Activated naive CD4-positive, alpha-beta T cell treated with anti-CD3 and anti-CD28 coated beads, Interleukin-2, amount 50 U/mL, for 24 hours (primary cell): ENCODE measurements at regions not wholly inside any gene's neighbourhood (a gene's known extent, or its start where the extent isn't known, plus 50 kb on each side); places are given as distances from the start of the nearest gene placed in this dataset.
A peak's percentile ranks its signal among the peaks of the same experiment; 100 is the strongest.

Experiments
- H3K27ac Mint-ChIP-seq: one replicate; pipeline ENCODE4 v1.8.0; 2021; ENCODE audit warnings: mild to moderate bottlenecking, mixed read lengths
- H3K27me3 Mint-ChIP-seq: one replicate; pipeline ENCODE4 v1.8.0; 2021; ENCODE audit warnings: mixed read lengths
- H3K36me3 Mint-ChIP-seq: one replicate; pipeline ENCODE4 v1.8.0; 2021; ENCODE audit warnings: mixed read lengths
- H3K4me1 Mint-ChIP-seq: one replicate; pipeline ENCODE4 v1.8.0; 2021; ENCODE audit warnings: mixed read lengths
- H3K4me3 Mint-ChIP-seq: one replicate; pipeline ENCODE4 v1.8.0; 2021; ENCODE audit warnings: mild to moderate bottlenecking, mixed read lengths
- H3K9me3 Mint-ChIP-seq: one replicate; pipeline ENCODE4 v1.8.0; 2021; ENCODE audit warnings: mixed read lengths

DNA sequence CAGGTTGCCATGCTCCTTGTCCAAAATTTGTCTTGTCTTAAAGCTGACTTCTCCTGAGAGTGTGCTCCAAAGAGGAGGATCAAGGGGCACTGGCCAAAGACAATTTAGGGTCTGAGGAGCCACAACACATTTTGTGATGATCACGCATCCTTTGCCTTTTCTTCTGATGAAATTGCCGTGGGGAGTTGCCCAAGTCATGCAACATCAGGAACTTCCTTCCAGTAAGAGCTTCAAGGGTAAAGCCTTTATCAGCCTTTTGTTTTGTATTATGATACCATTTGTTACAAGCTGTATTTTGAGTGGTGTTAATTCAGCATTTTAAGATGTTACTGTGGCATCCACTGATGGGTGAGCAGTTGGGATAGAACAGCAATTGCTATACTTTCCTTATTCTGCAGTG lies 131.2 kb upstream of the MKI67 start:
- H3K36me3 Mint-ChIP-seq: no peaks in the 10 kb centered on the region
- H3K9me3 Mint-ChIP-seq: no peaks in the 10 kb centered on the region
- no peak overlapping the region for H3K4me3 Mint-ChIP-seq
- H3K27ac Mint-ChIP-seq: no peak overlapping the region
- H3K27me3 Mint-ChIP-seq: peaks cover 12% of the 10 kb centered on the region
- no peaks in the 10 kb centered on the region for H3K4me1 Mint-ChIP-seq

DNA sequence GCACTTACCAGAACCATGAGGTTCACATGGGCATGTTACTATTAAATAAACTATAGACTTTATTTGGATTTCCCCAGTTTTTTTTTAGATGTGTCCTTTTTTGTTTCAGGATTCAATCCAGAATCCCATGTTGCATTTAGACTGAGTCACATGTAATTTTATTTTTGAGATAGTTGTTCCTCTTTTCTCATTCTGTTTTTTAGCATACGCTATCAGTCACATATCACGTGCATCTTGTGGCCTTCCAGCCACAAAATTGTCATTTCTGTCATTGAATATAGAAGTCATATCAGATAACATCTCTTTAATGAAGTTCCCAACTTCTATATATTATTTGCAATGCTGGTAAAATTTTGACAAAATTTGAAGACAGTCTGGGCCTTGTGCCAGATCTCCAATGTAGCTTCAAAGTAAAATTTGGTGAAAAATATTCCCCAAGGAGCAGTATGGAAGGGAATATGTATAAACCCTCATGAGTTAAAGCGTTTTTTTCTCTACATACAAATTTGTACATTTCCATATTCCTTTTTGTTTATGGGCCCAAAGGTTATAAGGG lies 132.3 kb upstream of the MKI67 start:
- peaks cover 14% of the 10 kb centered on the region for H3K27me3 Mint-ChIP-seq
- no peak overlapping the region for H3K27ac Mint-ChIP-seq
- no peaks in the 10 kb centered on the region for H3K9me3 Mint-ChIP-seq
- H3K4me3 Mint-ChIP-seq: no peak overlapping the region
- no peaks in the 10 kb centered on the region for H3K36me3 Mint-ChIP-seq
- no peaks in the 10 kb centered on the region for H3K4me1 Mint-ChIP-seq

DNA sequence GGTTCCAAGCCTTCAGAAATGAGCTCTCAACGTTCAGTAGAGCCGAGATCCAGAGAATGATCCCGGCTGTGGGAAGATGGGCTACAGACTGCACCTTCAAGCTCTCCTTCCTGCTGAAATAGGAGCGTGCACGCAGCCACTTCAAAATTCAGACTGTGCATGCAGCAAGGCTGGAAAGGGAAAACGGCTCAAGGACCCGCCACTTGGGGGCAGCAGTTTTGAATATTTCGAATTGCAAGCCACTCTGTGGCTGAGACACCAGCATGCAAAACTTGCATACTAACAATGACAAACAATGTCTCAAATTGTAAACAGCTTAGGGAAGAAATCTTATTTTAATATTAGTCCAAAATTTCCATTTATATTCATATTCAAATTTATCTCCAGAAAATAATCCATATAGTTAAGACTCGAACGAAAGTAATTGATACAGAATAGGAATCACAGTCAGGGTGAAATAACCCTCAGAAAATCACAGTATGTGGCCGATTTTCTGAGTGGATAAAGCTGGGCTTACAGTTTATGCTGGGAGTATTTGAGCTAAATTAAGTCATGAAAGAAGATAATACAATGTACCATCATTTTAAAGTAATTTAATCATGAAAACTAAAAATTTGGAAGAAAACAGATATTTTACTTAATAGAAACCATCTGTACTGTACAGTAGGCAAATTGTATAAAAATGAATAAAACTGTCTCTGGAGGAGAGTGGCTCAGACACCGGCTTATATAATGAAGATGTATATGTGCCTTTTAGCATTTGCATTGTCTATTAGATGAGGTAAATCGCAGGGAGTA lies 137.9 kb upstream of the MKI67 start:
- Mint-ChIP-seq H3K9me3 (no peaks in the 10 kb centered on the region), H3K4me1 (peaks cover 3% of the 10 kb centered on the region), H3K36me3 (no peaks in the 10 kb centered on the region), H3K27ac (no peak overlapping the region), H3K27me3 (peaks cover 29% of the 10 kb centered on the region), H3K4me3 (no peak overlapping the region)

DNA sequence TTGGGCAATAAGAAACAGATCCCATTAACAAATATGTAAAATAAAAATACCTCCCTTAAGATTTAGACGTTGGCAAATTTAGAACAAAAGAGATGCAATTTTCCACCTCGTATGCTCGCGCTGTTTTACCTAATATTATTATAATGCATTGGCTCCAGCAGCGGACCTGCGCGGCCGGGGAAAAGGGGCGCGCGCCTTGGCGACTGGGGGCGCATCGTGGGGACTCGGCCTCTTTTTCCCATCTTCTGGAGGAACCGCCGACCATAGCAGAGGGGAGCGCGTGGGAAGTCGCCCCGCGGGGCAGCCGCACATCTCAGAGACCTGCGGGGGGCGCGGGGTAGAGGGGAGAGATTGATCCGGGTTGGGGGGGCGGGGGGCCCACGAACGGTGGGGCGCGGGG lies 139.4 kb upstream of the MKI67 start:
- Mint-ChIP-seq H3K4me3 (no peak overlapping the region), H3K36me3 (no peaks in the 10 kb centered on the region), H3K27me3 (peaks cover 33% of the 10 kb centered on the region), H3K27ac (no peak overlapping the region), H3K4me1 (peaks cover 3% of the 10 kb centered on the region), H3K9me3 (no peaks in the 10 kb centered on the region)

DNA sequence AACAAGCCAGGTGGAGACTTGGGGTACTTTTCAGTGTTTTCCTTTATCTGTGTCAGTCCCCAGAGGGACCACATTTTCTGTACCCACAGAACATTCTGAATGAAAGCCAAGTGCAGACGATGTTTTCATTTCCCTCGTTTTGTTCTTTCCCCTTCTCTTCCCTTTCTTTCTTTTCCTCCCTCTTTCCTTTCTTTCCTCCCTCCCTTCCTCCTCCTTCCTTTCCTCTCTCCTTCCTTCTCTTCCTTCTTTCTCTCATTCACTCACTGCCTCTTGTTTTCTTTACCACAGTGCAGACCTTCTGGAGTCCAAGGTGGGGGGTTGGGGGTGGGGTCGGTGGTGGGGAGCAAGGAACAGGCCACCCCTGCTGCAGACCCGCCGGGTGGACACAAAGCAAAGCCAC lies 141.4 kb upstream of the MKI67 start:
- no peak overlapping the region for H3K27ac Mint-ChIP-seq
- H3K36me3 Mint-ChIP-seq: no peaks in the 10 kb centered on the region

DNA sequence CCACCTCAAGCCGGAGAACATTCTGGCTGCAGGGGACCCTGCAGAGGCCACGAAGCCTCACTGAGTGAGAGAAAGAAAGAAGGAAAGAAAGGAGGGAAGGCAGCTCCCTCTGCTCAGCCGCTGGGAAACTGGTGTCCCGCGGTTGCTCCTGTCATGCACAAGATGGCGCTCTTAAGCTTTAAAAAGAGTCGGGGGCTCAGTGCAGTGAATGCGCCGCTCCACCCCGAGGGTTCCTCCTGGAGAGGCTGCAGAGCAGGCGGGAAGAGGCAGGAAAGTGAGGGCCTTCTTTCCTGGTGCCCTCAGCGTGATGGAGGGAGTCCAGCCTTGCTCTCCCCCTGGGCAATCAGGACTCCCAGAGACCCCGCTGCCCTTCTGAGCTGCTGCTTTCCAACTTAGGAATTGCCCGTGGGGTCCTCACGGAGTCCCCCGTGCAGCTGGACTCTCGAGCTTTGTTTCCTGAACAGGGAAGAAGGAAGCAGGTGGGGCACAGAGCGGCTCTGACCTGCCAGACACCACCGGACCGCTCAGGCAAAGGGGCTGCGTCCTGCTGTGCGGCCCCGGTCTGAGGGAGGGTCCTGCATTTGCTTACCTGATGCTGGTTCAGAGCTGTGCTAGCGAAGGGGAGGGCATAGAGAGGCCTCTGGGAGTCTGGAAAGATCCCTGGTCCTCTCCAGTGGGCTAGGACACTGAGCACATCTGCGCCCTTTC lies 141.9 kb upstream of the MKI67 start:
- no peaks in the 10 kb centered on the region for H3K9me3 Mint-ChIP-seq
- H3K4me1 Mint-ChIP-seq: peaks cover 3% of the 10 kb centered on the region
- H3K27ac Mint-ChIP-seq: no peak overlapping the region
- H3K27me3 Mint-ChIP-seq: peaks cover 37% of the 10 kb centered on the region
- no peak overlapping the region for H3K4me3 Mint-ChIP-seq
- no peaks in the 10 kb centered on the region for H3K36me3 Mint-ChIP-seq

More for the DNA sequence above, 141.4 kb upstream of the MKI67 start:
- Mint-ChIP-seq H3K27me3 (peaks cover 35% of the 10 kb centered on the region), H3K4me1 (peaks cover 3% of the 10 kb centered on the region), H3K9me3 (no peaks in the 10 kb centered on the region), H3K4me3 (no peak overlapping the region)

DNA sequence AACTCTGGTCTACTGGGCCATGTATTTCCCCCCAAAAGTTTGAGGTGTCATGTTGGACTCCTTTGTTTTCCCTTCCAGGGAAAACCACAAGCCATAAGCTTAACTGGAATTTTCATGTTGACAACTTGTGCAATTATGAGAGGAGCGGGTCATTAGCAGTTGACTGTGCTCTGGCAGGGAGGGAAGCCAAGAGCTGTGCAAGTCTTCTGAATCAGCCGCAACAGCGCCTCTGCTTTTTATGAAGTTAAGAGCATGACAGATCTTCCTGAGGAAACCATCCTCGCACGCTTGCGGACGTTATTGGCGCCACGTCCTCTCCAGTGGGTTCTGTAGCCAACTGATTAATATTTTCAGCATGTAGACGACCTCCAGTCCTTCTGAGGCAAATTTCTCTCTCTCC lies 148.7 kb upstream of the MKI67 start:
- peak overlapping the region; percentile 19 for H3K4me3 Mint-ChIP-seq
- no peaks in the 10 kb centered on the region for H3K36me3 Mint-ChIP-seq
- no peak overlapping the region for H3K27ac Mint-ChIP-seq
- H3K27me3 Mint-ChIP-seq: peaks cover 38% of the 10 kb centered on the region
- no peaks in the 10 kb centered on the region for H3K9me3 Mint-ChIP-seq
- H3K4me1 Mint-ChIP-seq: peaks cover 12% of the 10 kb centered on the region

DNA sequence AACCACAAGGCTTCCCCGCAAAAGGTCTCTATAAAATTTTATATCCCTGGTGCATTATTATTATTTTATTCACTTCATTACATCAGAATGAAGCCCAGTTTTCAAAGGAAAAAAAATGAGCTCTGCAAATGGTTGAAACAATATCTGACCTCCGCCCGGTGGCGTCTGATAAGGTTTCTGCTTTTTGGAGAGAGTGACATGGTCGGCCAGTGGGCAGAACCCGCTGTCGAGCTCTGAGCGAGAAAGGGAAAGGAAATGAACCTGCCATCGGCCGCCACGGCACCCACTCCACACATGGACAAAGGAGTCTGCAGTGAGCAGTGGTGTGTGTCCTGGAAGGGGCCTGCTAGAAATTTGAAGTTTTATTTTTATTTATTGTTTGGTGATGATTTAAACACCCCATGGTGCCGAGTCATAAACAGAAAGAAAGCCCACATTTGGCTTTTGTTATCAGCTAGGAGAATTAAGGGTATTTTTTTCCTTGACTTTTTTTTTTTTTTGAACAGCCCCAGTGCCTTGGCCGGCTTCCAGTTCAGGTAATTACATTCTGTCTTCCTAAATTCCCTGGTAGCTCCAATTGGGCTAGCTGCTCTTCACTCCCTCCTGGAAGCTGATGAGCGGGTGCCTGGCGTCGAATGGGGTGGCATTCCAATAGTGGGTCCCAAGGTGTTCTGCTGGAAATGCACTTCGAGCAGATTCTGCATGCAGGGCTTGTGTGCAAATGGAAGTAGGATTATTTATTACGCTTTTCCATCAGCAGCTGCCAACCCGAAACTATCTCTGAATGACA lies 149.4 kb upstream of the MKI67 start:
- Mint-ChIP-seq H3K4me3 (peak overlapping the region; percentile 19), H3K4me1 (peaks cover 12% of the 10 kb centered on the region), H3K27me3 (peaks cover 37% of the 10 kb centered on the region)

DNA sequence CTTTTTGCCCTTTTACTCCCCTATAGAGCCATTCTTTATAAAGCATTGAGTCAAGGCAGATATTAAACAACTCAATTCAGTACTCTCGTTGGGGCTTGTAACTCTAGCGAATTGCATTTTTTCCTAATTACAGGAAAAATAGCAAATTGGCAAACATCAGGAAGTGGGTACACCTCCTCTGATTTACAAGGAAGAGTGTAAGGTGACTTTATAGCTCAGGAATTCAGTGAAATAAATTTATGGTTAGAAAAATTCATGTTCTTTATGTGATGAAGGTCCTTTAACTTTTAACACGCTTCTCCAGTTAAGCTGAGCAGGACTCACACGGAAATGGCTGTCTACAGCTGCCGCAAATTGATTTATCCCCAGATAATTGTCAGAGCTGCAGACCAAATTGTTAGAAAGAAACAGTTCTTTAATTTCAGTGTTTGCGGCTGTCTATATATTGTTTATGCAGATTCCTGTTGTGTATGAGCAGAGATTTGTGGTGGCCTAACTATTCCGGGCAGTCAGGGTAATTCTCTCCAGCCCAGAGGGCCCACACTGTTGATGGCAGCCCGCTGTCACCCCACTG lies 151.1 kb upstream of the MKI67 start:
- Mint-ChIP-seq H3K27me3 (peaks cover 31% of the 10 kb centered on the region), H3K4me1 (peaks cover 12% of the 10 kb centered on the region), H3K36me3 (no peaks in the 10 kb centered on the region), H3K9me3 (no peaks in the 10 kb centered on the region), H3K27ac (no peak overlapping the region), H3K4me3 (no peak overlapping the region)

More for the DNA sequence above, 149.4 kb upstream of the MKI67 start:
- H3K27ac Mint-ChIP-seq: no peak overlapping the region
- no peaks in the 10 kb centered on the region for H3K9me3 Mint-ChIP-seq
- no peaks in the 10 kb centered on the region for H3K36me3 Mint-ChIP-seq

DNA sequence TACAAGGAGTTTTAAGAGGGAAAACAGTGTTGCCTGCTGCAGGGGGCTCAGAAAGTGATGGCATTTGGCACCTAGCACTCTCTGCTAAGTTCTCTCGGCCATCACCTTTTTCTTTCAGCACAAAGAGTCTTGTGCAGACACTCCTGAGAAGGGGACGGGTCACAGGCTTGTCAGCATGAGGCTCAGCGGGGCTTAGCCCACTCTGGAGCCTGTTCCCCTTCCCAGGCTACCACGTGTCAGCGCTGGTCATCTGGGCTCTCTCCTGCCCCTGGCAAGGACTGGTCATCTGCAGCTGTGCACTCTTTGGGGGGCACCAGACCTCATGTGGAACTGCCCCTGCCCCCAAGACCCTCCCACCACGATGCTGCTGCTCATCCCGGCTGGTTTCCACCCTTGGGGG lies 152.1 kb upstream of the MKI67 start:
- Mint-ChIP-seq H3K27me3 (peaks cover 28% of the 10 kb centered on the region), H3K9me3 (no peaks in the 10 kb centered on the region), H3K4me3 (no peak overlapping the region), H3K27ac (no peak overlapping the region), H3K4me1 (peaks cover 12% of the 10 kb centered on the region), H3K36me3 (no peaks in the 10 kb centered on the region)

DNA sequence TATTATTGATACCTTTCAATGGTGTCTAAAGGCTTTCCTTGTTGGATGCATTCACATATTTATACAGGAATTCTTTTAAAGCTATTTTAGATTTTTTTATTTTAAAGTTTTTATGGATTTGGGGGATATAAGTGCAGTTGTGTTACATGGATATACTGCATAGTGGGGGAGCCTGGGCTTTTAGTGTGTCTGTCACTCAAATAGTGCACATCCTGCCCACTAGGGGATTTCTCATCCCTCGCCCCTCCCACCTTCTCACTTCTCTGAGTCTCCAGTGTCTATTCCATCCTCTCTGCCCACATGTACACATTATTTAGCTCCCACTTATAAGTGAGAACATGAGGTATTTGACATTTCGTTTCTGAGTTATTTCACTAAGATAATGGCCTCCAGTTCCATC lies 154.0 kb upstream of the MKI67 start:
- no peaks in the 10 kb centered on the region for H3K36me3 Mint-ChIP-seq
- H3K27me3 Mint-ChIP-seq: peaks cover 21% of the 10 kb centered on the region
- H3K9me3 Mint-ChIP-seq: no peaks in the 10 kb centered on the region
- peaks cover 4% of the 10 kb centered on the region for H3K4me1 Mint-ChIP-seq
- H3K27ac Mint-ChIP-seq: no peak overlapping the region
- H3K4me3 Mint-ChIP-seq: no peak overlapping the region

DNA sequence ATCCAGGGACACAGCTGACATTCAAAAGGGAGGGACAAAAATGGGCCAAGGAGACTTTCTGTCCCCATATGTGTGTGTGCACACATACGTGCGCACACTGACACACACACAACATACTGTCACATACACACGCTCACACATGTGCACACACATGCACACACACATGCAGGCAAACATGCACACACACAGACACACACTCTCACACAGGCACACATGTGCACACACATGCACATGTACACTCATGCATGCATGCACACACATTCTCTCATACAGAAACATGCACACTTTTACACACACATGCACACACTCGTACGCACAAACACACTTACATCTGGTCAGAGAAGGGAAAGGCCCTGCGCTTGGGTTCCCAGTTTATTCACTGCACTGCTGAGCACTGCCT lies 155.1 kb upstream of the MKI67 start:
- H3K27me3 Mint-ChIP-seq: peaks cover 17% of the 10 kb centered on the region
- no peak overlapping the region for H3K27ac Mint-ChIP-seq
- no peaks in the 10 kb centered on the region for H3K4me1 Mint-ChIP-seq
- H3K36me3 Mint-ChIP-seq: no peaks in the 10 kb centered on the region
- H3K9me3 Mint-ChIP-seq: no peaks in the 10 kb centered on the region
- no peak overlapping the region for H3K4me3 Mint-ChIP-seq

DNA sequence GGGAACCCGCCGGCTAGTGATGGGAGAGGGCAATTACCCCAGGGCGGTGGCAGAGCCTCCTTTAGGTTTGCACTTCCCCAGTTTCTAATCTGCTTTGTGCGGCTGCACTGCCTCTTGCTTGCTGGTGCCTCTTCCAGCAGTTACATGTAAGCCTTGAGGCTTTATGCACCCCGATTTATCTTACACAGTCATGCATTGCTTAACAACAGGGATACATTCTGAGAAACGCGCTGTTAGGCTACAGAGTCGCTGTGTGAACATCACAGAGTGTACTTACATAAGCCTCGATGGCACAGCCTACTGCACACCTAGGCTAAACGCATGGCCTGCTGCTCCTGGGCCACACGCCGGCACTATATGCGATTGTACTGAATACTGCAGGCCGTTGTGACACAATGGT lies 155.6 kb upstream of the MKI67 start:
- Mint-ChIP-seq H3K36me3 (no peaks in the 10 kb centered on the region), H3K9me3 (no peaks in the 10 kb centered on the region), H3K4me1 (no peaks in the 10 kb centered on the region), H3K27ac (no peak overlapping the region), H3K4me3 (no peak overlapping the region), H3K27me3 (peaks cover 16% of the 10 kb centered on the region)

DNA sequence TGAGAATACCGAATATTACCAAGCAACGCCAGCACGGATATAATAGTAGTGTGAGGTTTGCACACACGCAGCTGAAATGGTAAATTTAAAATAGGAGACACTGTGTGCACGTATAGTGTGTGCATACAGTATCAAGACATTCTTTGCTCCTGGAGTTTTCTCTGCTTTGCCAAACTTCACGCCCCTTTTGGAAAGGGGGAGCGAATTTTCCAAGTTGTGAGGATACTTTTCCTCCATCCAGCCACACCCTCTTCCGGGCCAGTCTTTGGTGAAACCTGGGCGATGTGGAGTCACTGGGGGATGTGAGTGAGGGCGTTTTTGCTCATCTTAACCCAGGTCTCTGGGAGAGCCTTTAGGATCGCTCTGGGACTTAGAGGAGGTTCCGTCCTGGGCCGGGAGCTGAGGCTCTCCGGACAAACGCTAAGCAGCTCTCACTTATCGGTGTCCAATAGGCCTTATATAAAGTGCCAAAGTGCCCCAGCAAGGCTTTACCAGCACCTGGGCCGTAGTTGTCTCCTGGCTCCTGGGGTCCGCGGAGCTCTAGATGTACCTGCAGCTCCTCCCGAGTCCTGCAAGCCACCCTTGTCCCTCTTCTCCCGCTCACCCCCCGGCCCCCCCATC lies 160.0 kb upstream of the MKI67 start:
- Mint-ChIP-seq H3K27ac (no peak overlapping the region), H3K4me1 (no peaks in the 10 kb centered on the region), H3K36me3 (peaks cover 2% of the 10 kb centered on the region), H3K27me3 (peaks cover 27% of the 10 kb centered on the region), H3K9me3 (no peaks in the 10 kb centered on the region), H3K4me3 (no peak overlapping the region)
